ENCODE measurements at regions not wholly inside any gene's neighbourhood (a gene's known extent, or its start where the extent isn't known, plus 50 kb on each side); places are given as distances from the start of the nearest gene placed in this dataset.

DNA sequence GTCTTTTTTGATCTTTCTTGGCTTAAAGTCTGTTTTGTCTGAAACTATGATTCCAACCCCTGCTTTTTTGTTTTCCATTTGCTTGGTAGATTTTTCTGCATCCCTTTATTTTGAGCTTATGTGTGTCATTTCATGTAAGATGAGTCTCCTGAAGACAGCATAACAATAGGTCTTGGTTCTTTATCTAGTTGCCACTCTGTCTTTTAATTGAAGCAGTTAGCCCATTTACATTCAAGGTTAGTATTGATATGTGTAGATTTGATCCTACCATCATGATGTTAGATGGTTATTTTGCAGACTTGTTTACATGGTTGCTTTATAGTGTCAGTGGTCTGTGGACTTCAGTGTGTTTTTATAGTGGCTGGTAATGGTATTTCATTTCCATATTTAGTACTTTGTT lies 1678.9 kb downstream of the PCDH9 start (continued):
- TF ChIP-seq, protein P1, sequence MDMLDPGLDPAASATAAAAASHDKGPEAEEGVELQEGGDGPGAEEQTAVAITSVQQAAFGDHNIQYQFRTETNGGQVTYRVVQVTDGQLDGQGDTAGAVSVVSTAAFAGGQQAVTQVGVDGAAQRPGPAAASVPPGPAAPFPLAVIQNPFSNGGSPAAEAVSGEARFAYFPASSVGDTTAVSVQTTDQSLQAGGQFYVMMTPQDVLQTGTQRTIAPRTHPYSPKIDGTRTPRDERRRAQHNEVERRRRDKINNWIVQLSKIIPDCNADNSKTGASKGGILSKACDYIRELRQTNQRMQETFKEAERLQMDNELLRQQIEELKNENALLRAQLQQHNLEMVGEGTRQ (CRISPR knock-in tag; IDR thresholded peaks at IDR 0.05), result no peak
- no peak for TF ChIP-seq NR1H2 (CRISPR knock-in tag; IDR thresholded peaks at IDR 0.05)
- TF ChIP-seq, protein P2, sequence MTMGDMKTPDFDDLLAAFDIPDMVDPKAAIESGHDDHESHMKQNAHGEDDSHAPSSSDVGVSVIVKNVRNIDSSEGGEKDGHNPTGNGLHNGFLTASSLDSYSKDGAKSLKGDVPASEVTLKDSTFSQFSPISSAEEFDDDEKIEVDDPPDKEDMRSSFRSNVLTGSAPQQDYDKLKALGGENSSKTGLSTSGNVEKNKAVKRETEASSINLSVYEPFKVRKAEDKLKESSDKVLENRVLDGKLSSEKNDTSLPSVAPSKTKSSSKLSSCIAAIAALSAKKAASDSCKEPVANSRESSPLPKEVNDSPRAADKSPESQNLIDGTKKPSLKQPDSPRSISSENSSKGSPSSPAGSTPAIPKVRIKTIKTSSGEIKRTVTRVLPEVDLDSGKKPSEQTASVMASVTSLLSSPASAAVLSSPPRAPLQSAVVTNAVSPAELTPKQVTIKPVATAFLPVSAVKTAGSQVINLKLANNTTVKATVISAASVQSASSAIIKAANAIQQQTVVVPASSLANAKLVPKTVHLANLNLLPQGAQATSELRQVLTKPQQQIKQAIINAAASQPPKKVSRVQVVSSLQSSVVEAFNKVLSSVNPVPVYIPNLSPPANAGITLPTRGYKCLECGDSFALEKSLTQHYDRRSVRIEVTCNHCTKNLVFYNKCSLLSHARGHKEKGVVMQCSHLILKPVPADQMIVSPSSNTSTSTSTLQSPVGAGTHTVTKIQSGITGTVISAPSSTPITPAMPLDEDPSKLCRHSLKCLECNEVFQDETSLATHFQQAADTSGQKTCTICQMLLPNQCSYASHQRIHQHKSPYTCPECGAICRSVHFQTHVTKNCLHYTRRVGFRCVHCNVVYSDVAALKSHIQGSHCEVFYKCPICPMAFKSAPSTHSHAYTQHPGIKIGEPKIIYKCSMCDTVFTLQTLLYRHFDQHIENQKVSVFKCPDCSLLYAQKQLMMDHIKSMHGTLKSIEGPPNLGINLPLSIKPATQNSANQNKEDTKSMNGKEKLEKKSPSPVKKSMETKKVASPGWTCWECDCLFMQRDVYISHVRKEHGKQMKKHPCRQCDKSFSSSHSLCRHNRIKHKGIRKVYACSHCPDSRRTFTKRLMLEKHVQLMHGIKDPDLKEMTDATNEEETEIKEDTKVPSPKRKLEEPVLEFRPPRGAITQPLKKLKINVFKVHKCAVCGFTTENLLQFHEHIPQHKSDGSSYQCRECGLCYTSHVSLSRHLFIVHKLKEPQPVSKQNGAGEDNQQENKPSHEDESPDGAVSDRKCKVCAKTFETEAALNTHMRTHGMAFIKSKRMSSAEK (CRISPR knock-in tag; IDR thresholded peaks at IDR 0.05; ENCODE audit: borderline replicate concordance), result no peak
- TF ChIP-seq FOXK1 (CRISPR knock-in tag; IDR thresholded peaks at IDR 0.05), result no peak
- no peak for TF ChIP-seq NR3C1 (CRISPR knock-in tag; conservative IDR thresholded peaks at IDR 0.05; ENCODE audit: low read depth)
- TF ChIP-seq, protein P3, sequence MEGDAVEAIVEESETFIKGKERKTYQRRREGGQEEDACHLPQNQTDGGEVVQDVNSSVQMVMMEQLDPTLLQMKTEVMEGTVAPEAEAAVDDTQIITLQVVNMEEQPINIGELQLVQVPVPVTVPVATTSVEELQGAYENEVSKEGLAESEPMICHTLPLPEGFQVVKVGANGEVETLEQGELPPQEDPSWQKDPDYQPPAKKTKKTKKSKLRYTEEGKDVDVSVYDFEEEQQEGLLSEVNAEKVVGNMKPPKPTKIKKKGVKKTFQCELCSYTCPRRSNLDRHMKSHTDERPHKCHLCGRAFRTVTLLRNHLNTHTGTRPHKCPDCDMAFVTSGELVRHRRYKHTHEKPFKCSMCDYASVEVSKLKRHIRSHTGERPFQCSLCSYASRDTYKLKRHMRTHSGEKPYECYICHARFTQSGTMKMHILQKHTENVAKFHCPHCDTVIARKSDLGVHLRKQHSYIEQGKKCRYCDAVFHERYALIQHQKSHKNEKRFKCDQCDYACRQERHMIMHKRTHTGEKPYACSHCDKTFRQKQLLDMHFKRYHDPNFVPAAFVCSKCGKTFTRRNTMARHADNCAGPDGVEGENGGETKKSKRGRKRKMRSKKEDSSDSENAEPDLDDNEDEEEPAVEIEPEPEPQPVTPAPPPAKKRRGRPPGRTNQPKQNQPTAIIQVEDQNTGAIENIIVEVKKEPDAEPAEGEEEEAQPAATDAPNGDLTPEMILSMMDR (IDR thresholded peaks at IDR 0.05), result no peak
- TF ChIP-seq GABPB1 (CRISPR knock-in tag; IDR thresholded peaks at IDR 0.05), result no peak
- TF ChIP-seq IRF2 (CRISPR knock-in tag; IDR thresholded peaks at IDR 0.05; ENCODE audit: borderline replicate concordance, low read depth), result no peak
- TF ChIP-seq MXD4 (CRISPR knock-in tag; IDR thresholded peaks at IDR 0.05; ENCODE audit: borderline replicate concordance), result no peak
- no peak for TF ChIP-seq ZNF396 (CRISPR knock-in tag; IDR thresholded peaks at IDR 0.05; ENCODE audit: borderline replicate concordance)

DNA sequence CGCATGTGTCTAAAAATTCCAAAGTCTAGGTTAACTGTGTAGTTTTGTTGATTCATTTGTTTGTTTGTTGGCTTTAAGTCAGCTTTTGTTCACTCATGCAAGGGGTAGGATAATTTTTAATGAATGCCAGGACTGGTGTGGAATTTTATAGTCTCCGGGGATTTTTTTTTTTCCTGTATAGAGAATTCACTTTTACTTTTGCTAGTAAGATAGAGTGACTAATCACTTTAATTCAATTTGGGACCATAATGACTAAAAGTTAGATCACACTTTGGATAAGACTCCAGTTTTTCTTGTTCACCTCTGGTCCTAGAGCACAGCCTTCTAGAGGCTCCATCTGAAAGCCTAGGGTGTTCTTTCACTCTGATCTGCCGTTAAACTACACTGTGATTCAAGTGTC lies 1690.0 kb downstream of the PCDH9 start:
- Mint-ChIP-seq H3K9me3 (no peaks in the 10 kb centered on the region), H3K4me3 (no peak overlapping the region), H3K27me3 (ENCODE audit: low read depth) (no peaks in the 10 kb centered on the region), H3K4me1 (no peaks in the 10 kb centered on the region), H3K27ac (no peak overlapping the region), H3K36me3 (no peaks in the 10 kb centered on the region)
- ChIA-PET CTCF (no interaction called here), POLR2A (no interaction called here)
- DNase-seq (ENCODE audit: low spot score) (no peak), ATAC-seq (no peak)
- TF ChIP-seq OVOL2 (CRISPR knock-in tag; IDR thresholded peaks at IDR 0.05; ENCODE audit: borderline replicate concordance) (no peak), RELA (CRISPR knock-in tag; IDR thresholded peaks at IDR 0.05; ENCODE audit: borderline replicate concordance) (no peak), ZNF219 (CRISPR knock-in tag; IDR thresholded peaks at IDR 0.05; ENCODE audit: borderline replicate concordance) (no peak), ZNF671 (CRISPR knock-in tag; IDR thresholded peaks at IDR 0.05) (no peak), NFE2L1 (CRISPR knock-in tag; IDR thresholded peaks at IDR 0.05) (no peak), ETV6 (CRISPR knock-in tag; IDR thresholded peaks at IDR 0.05) (no peak), FOXP1 (CRISPR knock-in tag; IDR thresholded peaks at IDR 0.05; ENCODE audit: borderline replicate concordance) (no peak)
- TF ChIP-seq, protein P4, sequence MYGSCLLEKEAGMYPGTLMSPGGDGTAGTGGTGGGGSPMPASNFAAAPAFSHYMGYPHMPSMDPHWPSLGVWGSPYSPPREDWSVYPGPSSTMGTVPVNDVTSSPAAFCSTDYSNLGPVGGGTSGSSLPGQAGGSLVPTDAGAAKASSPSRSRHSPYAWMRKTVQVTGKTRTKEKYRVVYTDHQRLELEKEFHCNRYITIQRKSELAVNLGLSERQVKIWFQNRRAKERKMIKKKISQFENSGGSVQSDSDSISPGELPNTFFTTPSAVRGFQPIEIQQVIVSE (CRISPR knock-in tag; IDR thresholded peaks at IDR 0.05; ENCODE audit: borderline replicate concordance), result no peak
- TF ChIP-seq, protein P5, sequence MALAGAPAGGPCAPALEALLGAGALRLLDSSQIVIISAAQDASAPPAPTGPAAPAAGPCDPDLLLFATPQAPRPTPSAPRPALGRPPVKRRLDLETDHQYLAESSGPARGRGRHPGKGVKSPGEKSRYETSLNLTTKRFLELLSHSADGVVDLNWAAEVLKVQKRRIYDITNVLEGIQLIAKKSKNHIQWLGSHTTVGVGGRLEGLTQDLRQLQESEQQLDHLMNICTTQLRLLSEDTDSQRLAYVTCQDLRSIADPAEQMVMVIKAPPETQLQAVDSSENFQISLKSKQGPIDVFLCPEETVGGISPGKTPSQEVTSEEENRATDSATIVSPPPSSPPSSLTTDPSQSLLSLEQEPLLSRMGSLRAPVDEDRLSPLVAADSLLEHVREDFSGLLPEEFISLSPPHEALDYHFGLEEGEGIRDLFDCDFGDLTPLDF (CRISPR knock-in tag; IDR thresholded peaks at IDR 0.05), result no peak
- TF ChIP-seq, protein P6, sequence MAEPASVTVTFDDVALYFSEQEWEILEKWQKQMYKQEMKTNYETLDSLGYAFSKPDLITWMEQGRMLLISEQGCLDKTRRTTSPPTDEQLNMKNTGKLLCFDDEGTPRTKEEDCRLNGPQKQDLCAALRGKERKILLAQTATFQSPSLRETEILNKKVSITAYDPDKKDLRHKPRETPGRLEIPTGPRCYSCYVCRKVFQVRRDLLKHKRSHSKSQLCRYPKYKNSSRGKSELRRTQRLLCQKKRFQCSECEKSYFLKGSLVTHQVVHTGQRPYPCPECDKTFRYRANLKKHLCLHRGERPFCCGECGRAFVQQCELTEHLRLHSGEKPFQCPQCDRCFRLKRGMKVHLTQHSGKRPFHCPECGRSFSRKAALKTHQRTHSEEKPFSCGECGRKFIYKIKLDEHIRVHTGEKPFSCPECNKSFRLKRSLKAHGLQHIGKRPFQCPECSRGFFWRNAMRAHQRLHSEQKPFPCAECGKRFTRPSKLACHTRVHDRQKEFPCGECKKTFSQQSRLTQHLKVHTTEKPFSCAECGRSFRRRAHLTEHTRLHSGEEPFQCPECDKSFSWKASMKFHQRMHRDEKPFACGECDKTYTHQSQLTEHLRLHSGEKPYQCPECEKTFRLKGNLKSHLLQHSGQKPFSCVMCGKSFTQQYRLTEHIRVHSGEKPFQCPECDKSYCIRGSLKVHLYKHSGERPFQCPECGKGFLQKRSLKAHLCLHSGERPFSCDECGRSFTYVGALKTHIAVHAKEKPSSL (CRISPR knock-in tag; conservative IDR thresholded peaks at IDR 0.05), result no peak
- TF ChIP-seq, protein P1 (CRISPR knock-in tag; IDR thresholded peaks at IDR 0.05), result no peak
- TF ChIP-seq, protein P7, sequence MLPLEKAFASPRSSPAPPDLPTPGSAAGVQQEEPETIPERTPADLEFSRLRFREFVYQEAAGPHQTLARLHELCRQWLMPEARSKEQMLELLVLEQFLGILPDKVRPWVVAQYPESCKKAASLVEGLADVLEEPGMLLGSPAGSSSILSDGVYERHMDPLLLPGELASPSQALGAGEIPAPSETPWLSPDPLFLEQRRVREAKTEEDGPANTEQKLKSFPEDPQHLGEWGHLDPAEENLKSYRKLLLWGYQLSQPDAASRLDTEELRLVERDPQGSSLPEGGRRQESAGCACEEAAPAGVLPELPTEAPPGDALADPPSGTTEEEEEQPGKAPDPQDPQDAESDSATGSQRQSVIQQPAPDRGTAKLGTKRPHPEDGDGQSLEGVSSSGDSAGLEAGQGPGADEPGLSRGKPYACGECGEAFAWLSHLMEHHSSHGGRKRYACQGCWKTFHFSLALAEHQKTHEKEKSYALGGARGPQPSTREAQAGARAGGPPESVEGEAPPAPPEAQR (CRISPR knock-in tag; IDR thresholded peaks at IDR 0.05), result no peak
- TF ChIP-seq, protein P8, sequence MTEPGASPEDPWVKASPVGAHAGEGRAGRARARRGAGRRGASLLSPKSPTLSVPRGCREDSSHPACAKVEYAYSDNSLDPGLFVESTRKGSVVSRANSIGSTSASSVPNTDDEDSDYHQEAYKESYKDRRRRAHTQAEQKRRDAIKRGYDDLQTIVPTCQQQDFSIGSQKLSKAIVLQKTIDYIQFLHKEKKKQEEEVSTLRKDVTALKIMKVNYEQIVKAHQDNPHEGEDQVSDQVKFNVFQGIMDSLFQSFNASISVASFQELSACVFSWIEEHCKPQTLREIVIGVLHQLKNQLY (CRISPR knock-in tag; IDR thresholded peaks at IDR 0.05), result no peak
